ENCODE measurements at regions not wholly inside any gene's neighbourhood (a gene's known extent, or its start where the extent isn't known, plus 50 kb on each side); places are given as distances from the start of the nearest gene placed in this dataset.

- DNase-seq (ENCODE audit: low spot score) = no peak
- no peaks in the 10 kb centered on the region for H3K36me3 ChIP-seq (ENCODE audit: control insufficient read depth in 4 of 4, insufficient read depth in 3 of 4, low read depth in 1 of 4, low read length in 3 of 4)
- peaks cover 0 to 6% (median 0%) of the 10 kb centered on the region in 4 donors for H3K27me3 ChIP-seq (ENCODE audit: control insufficient read depth in 4 of 4, insufficient read depth in 4 of 4, low read length in 3 of 4)
Observed at GRCh38 chr14:21880918-21881317, 207.3 kb upstream of the OR4E1 start.

DNA sequence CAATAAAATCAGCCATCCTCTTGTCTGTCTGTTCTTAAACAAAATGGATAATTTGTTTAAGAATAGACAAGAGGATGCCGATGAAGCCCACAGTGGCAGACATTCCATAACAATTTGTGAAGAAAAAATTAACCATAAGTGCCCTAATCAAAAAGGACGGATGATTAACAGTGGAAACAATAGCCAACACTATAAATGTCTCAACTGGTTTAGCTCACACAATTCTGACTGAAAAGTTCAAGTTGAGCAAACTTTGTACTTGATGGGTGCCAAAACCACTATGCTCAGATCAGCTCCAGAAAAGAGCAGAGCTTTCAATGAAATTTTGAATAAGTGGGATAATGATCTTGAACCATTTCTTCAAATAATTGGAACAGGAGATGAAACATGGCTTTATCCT, 202.2 kb upstream of the OR4E1 start:
- TF ChIP-seq HNF4G (IDR thresholded peaks at IDR 0.05) (no peak), TAF1 (conservative IDR thresholded peaks at IDR 0.05) (no peak), ATF3 (IDR thresholded peaks at IDR 0.05) (no peak), FOXA1 (IDR thresholded peaks at IDR 0.05) (no peak), YY1 (IDR thresholded peaks at IDR 0.05) (no peak), GABPA (IDR thresholded peaks at IDR 0.05 in 1 of 2, conservative IDR thresholded peaks at IDR 0.05 in 1 of 2) (no peak), NR2F2 (IDR thresholded peaks at IDR 0.05) (no peak), FOXA2 (IDR thresholded peaks at IDR 0.05) (no peak), RAD21 (IDR thresholded peaks at IDR 0.05) (no peak)
- TF ChIP-seq, protein P1, sequence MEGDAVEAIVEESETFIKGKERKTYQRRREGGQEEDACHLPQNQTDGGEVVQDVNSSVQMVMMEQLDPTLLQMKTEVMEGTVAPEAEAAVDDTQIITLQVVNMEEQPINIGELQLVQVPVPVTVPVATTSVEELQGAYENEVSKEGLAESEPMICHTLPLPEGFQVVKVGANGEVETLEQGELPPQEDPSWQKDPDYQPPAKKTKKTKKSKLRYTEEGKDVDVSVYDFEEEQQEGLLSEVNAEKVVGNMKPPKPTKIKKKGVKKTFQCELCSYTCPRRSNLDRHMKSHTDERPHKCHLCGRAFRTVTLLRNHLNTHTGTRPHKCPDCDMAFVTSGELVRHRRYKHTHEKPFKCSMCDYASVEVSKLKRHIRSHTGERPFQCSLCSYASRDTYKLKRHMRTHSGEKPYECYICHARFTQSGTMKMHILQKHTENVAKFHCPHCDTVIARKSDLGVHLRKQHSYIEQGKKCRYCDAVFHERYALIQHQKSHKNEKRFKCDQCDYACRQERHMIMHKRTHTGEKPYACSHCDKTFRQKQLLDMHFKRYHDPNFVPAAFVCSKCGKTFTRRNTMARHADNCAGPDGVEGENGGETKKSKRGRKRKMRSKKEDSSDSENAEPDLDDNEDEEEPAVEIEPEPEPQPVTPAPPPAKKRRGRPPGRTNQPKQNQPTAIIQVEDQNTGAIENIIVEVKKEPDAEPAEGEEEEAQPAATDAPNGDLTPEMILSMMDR (IDR thresholded peaks at IDR 0.05; ENCODE audit: low read depth, low read length, missing input control) = no peak
- TF ChIP-seq, protein P2, sequence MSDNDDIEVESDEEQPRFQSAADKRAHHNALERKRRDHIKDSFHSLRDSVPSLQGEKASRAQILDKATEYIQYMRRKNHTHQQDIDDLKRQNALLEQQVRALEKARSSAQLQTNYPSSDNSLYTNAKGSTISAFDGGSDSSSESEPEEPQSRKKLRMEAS (IDR thresholded peaks at IDR 0.05) = no peak

More at GRCh38 chr14:21880918-21881317, 207.3 kb upstream of the OR4E1 start:
- Histone ChIP-seq H3K9me3 (ENCODE audit: control insufficient read depth in 4 of 4, low read length in 3 of 4) (no peaks in the 10 kb centered on the region), H3K27ac (ENCODE audit: low read depth in 1 of 2, low read length in 2 of 2) (no peak overlapping the region), H3K4me3 (ENCODE audit: low read depth in 1 of 3, low read length in 3 of 3) (no peak overlapping the region), H3K4me1 (ENCODE audit: control insufficient read depth in 4 of 4, insufficient read depth in 4 of 4, low read length in 3 of 4) (no peaks in the 10 kb centered on the region), H3K9ac (ENCODE audit: low read depth in 1 of 2, low read length in 2 of 2) (no peak overlapping the region)
- 55% methylated on average over 3 of the region's 3 CpGs for WGBS
- no peak for TF ChIP-seq REST (IDR thresholded peaks at IDR 0.05)
- no peak for TF ChIP-seq HNF4A (conservative IDR thresholded peaks at IDR 0.05)

DNA sequence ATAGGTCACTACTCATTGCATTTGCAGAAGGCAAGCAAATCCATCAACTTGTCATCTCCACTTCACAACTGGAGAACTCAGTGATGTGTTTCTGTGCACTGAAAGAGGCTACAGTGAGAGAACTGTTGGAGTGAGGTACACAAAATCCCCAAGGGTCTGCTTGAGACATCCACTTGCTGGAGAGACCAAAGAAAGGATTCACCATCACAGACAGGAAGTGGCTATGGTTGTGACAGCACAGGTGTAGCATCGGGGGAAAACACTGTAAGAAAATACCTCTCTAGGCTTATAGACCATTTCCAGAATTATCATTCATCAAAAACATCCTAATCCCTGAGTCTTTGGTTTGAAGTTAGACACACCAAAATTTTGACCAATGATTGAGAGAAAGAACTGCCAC, 201.3 kb upstream of the OR4E1 start:
- Histone ChIP-seq H3K36me3 (ENCODE audit: control insufficient read depth in 4 of 4, insufficient read depth in 3 of 4, low read depth in 1 of 4, low read length in 3 of 4) (no peaks in the 10 kb centered on the region), H3K27me3 (ENCODE audit: control insufficient read depth in 4 of 4, insufficient read depth in 4 of 4, low read length in 3 of 4) (no peaks in the 10 kb centered on the region), H3K9me3 (ENCODE audit: control insufficient read depth in 4 of 4, low read length in 3 of 4) (no peaks in the 10 kb centered on the region), H3K27ac (ENCODE audit: low read depth in 1 of 2, low read length in 2 of 2) (no peak overlapping the region), H3K4me1 (ENCODE audit: control insufficient read depth in 4 of 4, insufficient read depth in 4 of 4, low read length in 3 of 4) (no peaks in the 10 kb centered on the region), H3K9ac (ENCODE audit: low read depth in 1 of 2, low read length in 2 of 2) (no peak overlapping the region), H3K4me3 (ENCODE audit: low read depth in 1 of 3, low read length in 3 of 3) (no peak overlapping the region)
- DNase-seq (ENCODE audit: low spot score) = no peak
- no peak for TF ChIP-seq FOXA1 (IDR thresholded peaks at IDR 0.05)
- 60% methylated on average over 1 of the region's 1 CpG for WGBS

More for the DNA sequence above, 202.2 kb upstream of the OR4E1 start:
- Histone ChIP-seq H3K27ac (ENCODE audit: low read depth in 1 of 2, low read length in 2 of 2) (no peak overlapping the region), H3K36me3 (ENCODE audit: control insufficient read depth in 4 of 4, insufficient read depth in 3 of 4, low read depth in 1 of 4, low read length in 3 of 4) (no peaks in the 10 kb centered on the region), H3K9me3 (ENCODE audit: control insufficient read depth in 4 of 4, low read length in 3 of 4) (no peaks in the 10 kb centered on the region), H3K9ac (ENCODE audit: low read depth in 1 of 2, low read length in 2 of 2) (no peak overlapping the region), H3K4me3 (ENCODE audit: low read depth in 1 of 3, low read length in 3 of 3) (no peak overlapping the region), H3K27me3 (ENCODE audit: control insufficient read depth in 4 of 4, insufficient read depth in 4 of 4, low read length in 3 of 4) (no peaks in the 10 kb centered on the region), H3K4me1 (ENCODE audit: control insufficient read depth in 4 of 4, insufficient read depth in 4 of 4, low read length in 3 of 4) (no peaks in the 10 kb centered on the region)
- no peak for DNase-seq (ENCODE audit: low spot score)
- 72% methylated on average over 2 of the region's 2 CpGs for WGBS

All from liver (tissue), 8 donors.